ENCODE measurements at regions not wholly inside any gene's neighbourhood (a gene's known extent, or its start where the extent isn't known, plus 50 kb on each side); places are given as distances from the start of the nearest gene placed in this dataset.
"Not testable (repeated sequence)": the region's sequence is repeated elsewhere in the genome, so short reads cannot be mapped to it uniquely, and the experiment has no call there.

- no peak for TF ChIP-seq POLR2A (IDR thresholded peaks at IDR 0.05)
- TF ChIP-seq, protein P1, sequence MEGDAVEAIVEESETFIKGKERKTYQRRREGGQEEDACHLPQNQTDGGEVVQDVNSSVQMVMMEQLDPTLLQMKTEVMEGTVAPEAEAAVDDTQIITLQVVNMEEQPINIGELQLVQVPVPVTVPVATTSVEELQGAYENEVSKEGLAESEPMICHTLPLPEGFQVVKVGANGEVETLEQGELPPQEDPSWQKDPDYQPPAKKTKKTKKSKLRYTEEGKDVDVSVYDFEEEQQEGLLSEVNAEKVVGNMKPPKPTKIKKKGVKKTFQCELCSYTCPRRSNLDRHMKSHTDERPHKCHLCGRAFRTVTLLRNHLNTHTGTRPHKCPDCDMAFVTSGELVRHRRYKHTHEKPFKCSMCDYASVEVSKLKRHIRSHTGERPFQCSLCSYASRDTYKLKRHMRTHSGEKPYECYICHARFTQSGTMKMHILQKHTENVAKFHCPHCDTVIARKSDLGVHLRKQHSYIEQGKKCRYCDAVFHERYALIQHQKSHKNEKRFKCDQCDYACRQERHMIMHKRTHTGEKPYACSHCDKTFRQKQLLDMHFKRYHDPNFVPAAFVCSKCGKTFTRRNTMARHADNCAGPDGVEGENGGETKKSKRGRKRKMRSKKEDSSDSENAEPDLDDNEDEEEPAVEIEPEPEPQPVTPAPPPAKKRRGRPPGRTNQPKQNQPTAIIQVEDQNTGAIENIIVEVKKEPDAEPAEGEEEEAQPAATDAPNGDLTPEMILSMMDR (IDR thresholded peaks at IDR 0.05) = no peak
- Histone ChIP-seq H3K27ac (no peak overlapping the region), H3K4me3 (no peak overlapping the region), H3K36me3 (no peaks in the 10 kb centered on the region), H3K27me3 (no peaks in the 10 kb centered on the region), H3K9me3 (no peaks in the 10 kb centered on the region), H3K4me1 (no peaks in the 10 kb centered on the region)
- no peak for DNase-seq
Observed at GRCh38 chr13:72617951-72618350, 109.5 kb downstream of the MZT1 start.

DNA sequence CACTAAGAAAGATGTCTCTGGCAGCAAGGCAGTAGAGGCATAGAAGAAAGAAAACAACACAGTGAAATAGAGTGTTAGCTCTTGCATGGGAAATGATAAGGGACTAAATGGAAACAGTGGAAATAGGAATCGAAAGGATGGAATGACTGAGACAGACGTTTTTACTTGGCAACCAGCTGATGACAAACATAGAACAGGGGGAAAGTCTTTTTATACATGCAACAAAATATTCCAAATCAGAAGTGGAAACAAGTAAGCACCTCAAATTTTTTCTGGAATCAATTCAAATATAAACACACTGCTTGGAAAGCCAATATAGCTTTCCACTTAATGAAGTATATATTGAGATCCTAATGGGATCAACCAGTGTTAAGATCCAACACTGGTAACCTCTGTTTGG is 110.2 kb downstream of the MZT1 start:
- no peak for DNase-seq
- H3K27ac ChIP-seq = no peak overlapping the region
- no peak overlapping the region for H3K4me3 ChIP-seq
- no peaks in the 10 kb centered on the region for H3K4me1 ChIP-seq
- H3K36me3 ChIP-seq = no peaks in the 10 kb centered on the region
- no peaks in the 10 kb centered on the region for H3K9me3 ChIP-seq
- no peaks in the 10 kb centered on the region for H3K27me3 ChIP-seq
- TF ChIP-seq, protein P1 (IDR thresholded peaks at IDR 0.05) = no peak
- no peak for TF ChIP-seq POLR2A (IDR thresholded peaks at IDR 0.05)

DNA sequence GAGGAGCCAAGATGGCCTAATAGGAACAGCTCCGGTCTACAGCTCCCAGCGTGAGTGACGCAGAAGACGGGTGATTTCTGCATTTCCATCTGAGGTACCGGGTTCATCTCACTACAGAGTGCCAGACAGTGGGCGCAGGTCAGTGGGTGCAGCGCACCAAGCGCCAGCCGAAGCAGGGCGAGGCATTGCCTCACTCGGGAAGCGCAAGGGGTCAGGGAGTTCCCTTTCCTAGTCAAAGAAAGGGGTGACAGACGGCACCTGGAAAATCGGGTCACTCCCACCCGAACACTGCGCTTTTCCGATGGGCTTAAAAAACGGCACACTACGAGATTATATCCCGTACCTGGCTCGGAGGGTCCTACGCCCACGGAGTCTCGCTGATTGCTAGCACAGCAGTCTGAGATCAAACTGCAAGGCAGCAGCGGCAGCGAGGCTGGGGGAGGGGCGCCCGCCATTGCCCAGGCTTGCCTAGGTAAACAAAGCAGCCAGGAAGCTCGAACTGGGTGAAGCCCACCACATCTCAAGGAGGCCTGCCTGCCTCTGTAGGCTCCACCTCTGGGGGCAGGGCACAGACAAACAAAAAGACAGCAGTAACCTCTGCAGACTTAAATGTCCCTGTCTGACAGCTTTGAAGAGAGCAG is 117.1 kb downstream of the MZT1 start:
- H3K36me3 ChIP-seq, H3K27me3 ChIP-seq, DNase-seq, H3K4me3 ChIP-seq, H3K9me3 ChIP-seq, H3K27ac ChIP-seq, H3K4me1 ChIP-seq: not testable (repeated sequence)

- Histone ChIP-seq H3K27me3 (no peaks in the 10 kb centered on the region), H3K36me3 (no peaks in the 10 kb centered on the region), H3K4me3 (no peak overlapping the region), H3K4me1 (no peaks in the 10 kb centered on the region), H3K9me3 (no peaks in the 10 kb centered on the region), H3K27ac (no peak overlapping the region)
- TF ChIP-seq, protein P1 (IDR thresholded peaks at IDR 0.05) = no peak
- no peak for TF ChIP-seq POLR2A (IDR thresholded peaks at IDR 0.05)
- DNase-seq = no peak
Observed at GRCh38 chr13:72599178-72599743, 128.2 kb downstream of the MZT1 start.

GRCh38 chr13:72590091-72590740 is 137.2 kb downstream of the MZT1 start:
- Histone ChIP-seq H3K4me1 (no peaks in the 10 kb centered on the region), H3K4me3 (no peak overlapping the region), H3K9me3 (no peaks in the 10 kb centered on the region), H3K36me3 (no peaks in the 10 kb centered on the region), H3K27ac (no peak overlapping the region), H3K27me3 (no peaks in the 10 kb centered on the region)
- TF ChIP-seq, protein P1 (IDR thresholded peaks at IDR 0.05) = no peak
- TF ChIP-seq POLR2A (IDR thresholded peaks at IDR 0.05) = no peak
- no peak for DNase-seq

DNA sequence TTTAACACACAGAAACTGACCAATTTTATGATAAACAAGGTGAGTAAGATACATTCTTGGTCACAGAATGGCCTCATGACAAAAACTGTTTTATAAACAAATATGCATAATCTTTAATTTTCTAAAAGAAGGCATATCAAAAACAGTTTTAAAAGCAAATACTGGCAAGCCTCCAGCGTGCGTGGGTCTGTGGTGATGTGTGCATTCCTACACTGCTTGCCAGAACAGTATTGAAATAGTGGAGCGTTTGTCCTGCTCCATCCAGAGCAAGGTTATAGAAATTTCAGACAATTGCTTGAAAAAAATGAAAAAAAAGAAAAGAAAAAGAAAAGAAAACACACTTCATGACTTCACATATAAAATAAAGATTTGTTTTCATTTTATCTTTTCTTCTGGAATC is 140.9 kb downstream of the MZT1 start:
- H3K4me1 ChIP-seq = no peaks in the 10 kb centered on the region
- H3K27me3 ChIP-seq = no peaks in the 10 kb centered on the region
- no peak overlapping the region for H3K4me3 ChIP-seq
- H3K36me3 ChIP-seq = no peaks in the 10 kb centered on the region
- no peaks in the 10 kb centered on the region for H3K9me3 ChIP-seq
- DNase-seq = no peak
- no peak overlapping the region for H3K27ac ChIP-seq
- no peak for TF ChIP-seq POLR2A (IDR thresholded peaks at IDR 0.05)
- TF ChIP-seq, protein P1 (IDR thresholded peaks at IDR 0.05) = no peak

Measured in Peyer's patch (tissue), 4 donors.